Muscle of leg (tissue), 3 donors: ENCODE measurements at regions not wholly inside any gene's neighbourhood (a gene's known extent, or its start where the extent isn't known, plus 50 kb on each side); places are given as distances from the start of the nearest gene placed in this dataset.

Experiments used
- DNase-seq: peaks from one replicate; pipeline ENCODE4 v3.0.0; 2013
- H3K27ac ChIP-seq: one replicate; pipeline ENCODE4 v1.5.1; 2013; ENCODE audit warnings: mild to moderate bottlenecking, low read length, control low read depth
- H3K27me3 ChIP-seq: one replicate; pipeline ENCODE4 v1.6.1; 2013; ENCODE audit warnings: low read length; ENCODE audit not compliant: control insufficient read depth, insufficient read depth
- H3K36me3 ChIP-seq: one replicate; pipeline ENCODE4 v1.6.1; 2013; ENCODE audit warnings: low read length; ENCODE audit not compliant: control insufficient read depth, insufficient read depth
- H3K4me1 ChIP-seq: one replicate; pipeline ENCODE4 v1.6.1; 2013; ENCODE audit warnings: low read length; ENCODE audit not compliant: control insufficient read depth, insufficient read depth
- H3K4me3 ChIP-seq: one replicate; pipeline ENCODE4 v1.5.1; 2013; ENCODE audit warnings: low read length, control low read depth
- H3K9me3 ChIP-seq: replicated peaks from 2 replicates; pipeline ENCODE4 v1.6.1; 2013; ENCODE audit warnings: low read depth, low read length; ENCODE audit not compliant: control insufficient read depth
- WGBS: methylation state at CpG from one replicate; pipeline ENCODE4 v1.1.5; 2013; ENCODE audit warnings: missing lambda C conversion rate; ENCODE audit not compliant: insufficient coverage; 5-methylcytosine and 5-hydroxymethylcytosine counted together

DNA sequence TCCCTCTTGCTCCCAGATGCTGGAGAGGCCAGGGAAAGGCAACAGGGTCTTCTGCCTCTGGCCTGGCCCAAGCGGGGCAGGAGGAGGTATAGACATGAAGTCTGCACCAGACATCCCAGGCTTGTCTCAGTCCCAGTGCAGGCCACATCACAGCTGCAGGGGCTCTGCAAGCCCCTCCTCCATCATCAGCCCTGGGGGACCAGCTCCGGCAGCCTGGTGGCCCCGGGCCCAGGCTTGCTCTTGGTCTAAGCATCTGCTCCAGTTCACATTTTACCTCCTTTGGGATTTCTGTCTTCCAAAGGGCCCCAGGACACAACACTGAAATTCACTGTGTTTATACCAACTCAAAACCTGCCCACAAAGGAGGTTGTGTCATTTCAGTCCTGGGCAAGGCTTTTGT lies 359.4 kb downstream of the ZNF536 start:
- WGBS: 30% methylated on average over 3 of the region's 3 CpGs
- no peak overlapping the region for H3K4me3 ChIP-seq

DNA sequence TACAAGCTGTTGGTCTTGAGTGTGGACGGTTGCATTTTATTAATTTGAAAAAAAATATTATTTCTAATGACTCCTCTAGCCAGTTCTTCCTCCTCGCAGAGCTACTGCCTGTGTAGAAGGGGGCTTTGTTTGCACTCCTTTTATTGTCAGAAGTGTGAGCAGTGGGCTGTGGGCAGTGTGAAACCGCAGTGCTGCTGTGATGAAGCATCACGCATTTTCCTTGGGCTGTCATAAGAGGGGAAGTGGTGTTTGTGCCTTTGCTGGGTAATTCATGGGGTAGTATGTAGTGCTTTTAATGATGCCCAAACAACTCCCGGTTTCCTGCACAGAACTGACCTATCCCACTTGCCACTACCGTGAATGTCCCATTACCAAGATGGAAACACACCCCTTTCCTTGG lies 357.3 kb downstream of the ZNF536 start:
- H3K4me3 ChIP-seq: no peak overlapping the region
- no peaks in the 10 kb centered on the region for H3K36me3 ChIP-seq
- H3K27ac ChIP-seq: no peak overlapping the region
- no peak for DNase-seq
- H3K4me1 ChIP-seq: peaks cover 8% of the 10 kb centered on the region
- peaks cover 1% of the 10 kb centered on the region for H3K27me3 ChIP-seq
- WGBS: no CpG with 5 or more reads among the region's 6 CpGs
- no peaks in the 10 kb centered on the region for H3K9me3 ChIP-seq

More for the DNA sequence above, 359.4 kb downstream of the ZNF536 start:
- H3K36me3 ChIP-seq: no peaks in the 10 kb centered on the region
- H3K27me3 ChIP-seq: no peaks in the 10 kb centered on the region
- DNase-seq: peak; percentile 71
- peaks cover 15% of the 10 kb centered on the region for H3K4me1 ChIP-seq
- H3K27ac ChIP-seq: no peak overlapping the region
- no peaks in the 10 kb centered on the region for H3K9me3 ChIP-seq

DNA sequence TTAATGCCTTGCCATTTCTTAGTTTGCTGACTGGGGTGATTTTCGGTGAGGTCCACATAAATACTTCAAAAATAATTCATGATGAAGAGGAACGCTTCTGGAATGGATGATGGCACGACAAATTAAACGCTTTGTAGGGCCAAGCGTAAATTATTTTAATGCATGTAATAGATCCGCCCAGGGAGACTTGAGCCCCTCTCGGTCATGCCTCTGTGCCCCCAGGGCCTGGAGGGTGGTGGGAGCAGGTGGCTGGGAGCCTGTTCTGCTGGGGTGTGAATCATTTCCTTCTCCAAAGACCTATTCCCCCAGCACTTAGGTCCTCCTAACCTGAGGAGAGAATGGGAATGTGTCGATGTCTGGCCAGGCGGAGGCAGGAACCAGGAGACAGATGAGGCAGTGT lies 350.6 kb downstream of the ZNF536 start:
- H3K27ac ChIP-seq: no peak overlapping the region
- H3K36me3 ChIP-seq: no peaks in the 10 kb centered on the region
- H3K4me1 ChIP-seq: peaks cover 25% of the 10 kb centered on the region
- no peak overlapping the region for H3K4me3 ChIP-seq
- no CpG with 5 or more reads among the region's 9 CpGs for WGBS
- H3K9me3 ChIP-seq: no peaks in the 10 kb centered on the region
- DNase-seq: no peak
- H3K27me3 ChIP-seq: peaks cover 2% of the 10 kb centered on the region

DNA sequence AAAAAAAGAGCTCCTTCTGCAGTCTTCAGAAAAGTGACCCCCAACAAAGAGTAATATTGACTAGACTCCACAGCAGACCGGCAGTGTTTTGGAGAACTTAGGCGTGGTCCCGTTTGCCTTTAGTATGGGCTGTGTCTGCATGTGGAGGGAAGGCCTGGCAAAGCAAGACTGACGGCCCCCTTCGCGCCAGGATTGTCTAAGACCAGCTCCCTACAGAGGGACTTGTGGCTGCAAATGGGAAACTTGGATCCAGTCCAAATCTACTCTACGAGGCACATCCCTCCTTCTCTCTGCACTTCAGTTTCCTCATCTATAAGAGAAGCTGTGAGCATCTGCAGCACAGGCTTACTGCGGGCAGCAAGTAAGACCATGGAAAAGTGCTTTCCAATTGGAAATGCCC lies 350.0 kb downstream of the ZNF536 start:
- WGBS: 63% methylated on average over 2 of the region's 8 CpGs

DNA sequence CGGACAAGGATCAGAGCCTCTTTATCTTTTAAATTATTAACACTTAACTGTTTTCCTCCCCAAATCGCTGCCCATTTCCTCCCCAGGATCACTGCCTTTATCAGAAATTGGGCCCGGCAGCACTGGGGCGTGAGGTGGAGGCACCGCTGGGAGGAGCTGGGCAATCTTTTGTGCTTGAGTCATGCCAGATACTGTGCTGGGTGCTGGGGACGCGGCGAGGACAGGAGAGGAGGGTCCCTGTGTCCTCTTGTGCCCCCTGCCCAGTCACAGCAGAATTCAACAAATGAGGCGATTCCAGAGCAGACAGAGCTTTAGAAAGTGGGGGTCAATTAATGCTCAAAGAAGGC lies 347.8 kb downstream of the ZNF536 start:
- peaks cover 2% of the 10 kb centered on the region for H3K27me3 ChIP-seq
- no peaks in the 10 kb centered on the region for H3K9me3 ChIP-seq
- 65% methylated on average over 4 of the region's 9 CpGs for whole genome bisulfite sequencing
- peaks cover 32% of the 10 kb centered on the region for H3K4me1 ChIP-seq
- H3K36me3 ChIP-seq: no peaks in the 10 kb centered on the region
- DNase-seq: no peak
- peak overlapping the region; percentile 65 for H3K27ac ChIP-seq
- H3K4me3 ChIP-seq: peak overlapping the region; percentile 70

More for the DNA sequence above, 350.0 kb downstream of the ZNF536 start:
- no peak for DNase-seq
- no peak overlapping the region for H3K4me3 ChIP-seq
- H3K27me3 ChIP-seq: peaks cover 2% of the 10 kb centered on the region
- H3K9me3 ChIP-seq: no peaks in the 10 kb centered on the region
- H3K4me1 ChIP-seq: peaks cover 30% of the 10 kb centered on the region
- no peaks in the 10 kb centered on the region for H3K36me3 ChIP-seq
- H3K27ac ChIP-seq: no peak overlapping the region

DNA sequence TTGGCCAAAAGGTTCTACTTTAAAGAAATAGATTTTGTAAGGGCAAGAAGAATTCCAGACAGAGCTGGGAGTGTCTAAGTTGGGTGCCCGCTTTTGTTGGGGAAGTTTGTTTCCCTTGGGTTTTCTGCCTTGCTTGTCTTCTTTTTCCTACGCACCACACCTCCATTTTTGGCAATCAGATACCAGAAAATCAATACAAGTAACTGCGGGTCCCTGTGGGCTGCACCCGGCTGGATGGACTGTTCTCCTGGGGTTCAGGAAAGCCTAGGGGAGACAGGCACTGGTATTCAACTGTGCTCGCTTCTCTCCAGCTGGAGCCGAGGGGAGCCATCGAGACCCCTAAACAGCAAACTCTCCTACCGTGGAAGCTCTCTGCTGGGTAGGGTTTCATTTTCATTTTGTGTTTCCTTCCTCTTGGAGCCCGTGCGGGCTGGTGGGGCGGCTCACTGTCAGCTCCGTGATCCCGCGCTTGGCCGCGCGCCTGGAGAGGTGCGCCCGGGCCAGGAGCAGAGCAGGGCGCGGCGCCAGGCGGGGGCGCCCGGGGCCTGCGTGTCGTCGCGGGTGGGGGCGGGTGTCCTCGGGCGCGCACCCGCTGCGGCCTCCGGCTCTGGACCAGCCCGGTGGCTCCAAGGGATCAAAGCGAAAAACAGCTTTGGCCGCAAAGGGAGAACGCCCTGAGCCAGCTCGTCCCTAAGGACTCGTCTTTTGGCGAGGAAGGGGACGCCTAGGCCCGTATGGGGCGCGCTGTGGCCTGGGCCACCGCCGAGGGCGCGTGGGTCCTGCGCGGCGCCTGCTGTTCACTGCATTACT lies 347.2 kb downstream of the ZNF536 start:
- Histone ChIP-seq H3K27me3 (peaks cover under 1% of the 10 kb centered on the region), H3K9me3 (no peaks in the 10 kb centered on the region), H3K4me3 (peak overlapping the region; percentile 70), H3K4me1 (peaks cover 32% of the 10 kb centered on the region), H3K27ac (peak overlapping the region; percentile 79), H3K36me3 (no peaks in the 10 kb centered on the region)
- peak; percentile 81 for DNase-seq
- under 1% methylated on average over 42 of the region's 54 CpGs for WGBS

DNA sequence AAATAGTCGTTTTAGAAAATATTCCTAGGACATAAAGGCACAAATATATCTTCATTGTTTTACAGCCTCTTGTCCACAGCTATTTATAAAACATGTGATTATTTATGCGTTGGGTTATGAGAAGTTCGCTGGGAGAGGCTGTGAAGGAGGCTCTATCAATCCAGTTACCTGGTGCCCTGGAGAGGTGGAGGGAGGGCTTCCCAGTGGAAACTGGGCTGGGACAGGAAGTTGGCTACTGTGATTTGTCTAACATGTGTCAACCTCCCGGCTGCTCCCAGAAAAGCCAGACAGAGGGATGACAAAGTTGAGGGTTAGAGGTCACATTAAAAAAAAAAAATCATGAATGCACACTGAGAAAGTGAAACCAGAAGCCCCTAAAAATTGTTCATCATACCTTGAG lies 346.5 kb downstream of the ZNF536 start:
- peak; percentile 42 for DNase-seq
- WGBS: 33% methylated on average over 1 of the region's 4 CpGs
- peaks cover 32% of the 10 kb centered on the region for H3K4me1 ChIP-seq
- H3K27me3 ChIP-seq: no peaks in the 10 kb centered on the region
- H3K9me3 ChIP-seq: no peaks in the 10 kb centered on the region
- H3K4me3 ChIP-seq: peak overlapping the region; percentile 70
- H3K27ac ChIP-seq: peak overlapping the region; percentile 48
- no peaks in the 10 kb centered on the region for H3K36me3 ChIP-seq

DNA sequence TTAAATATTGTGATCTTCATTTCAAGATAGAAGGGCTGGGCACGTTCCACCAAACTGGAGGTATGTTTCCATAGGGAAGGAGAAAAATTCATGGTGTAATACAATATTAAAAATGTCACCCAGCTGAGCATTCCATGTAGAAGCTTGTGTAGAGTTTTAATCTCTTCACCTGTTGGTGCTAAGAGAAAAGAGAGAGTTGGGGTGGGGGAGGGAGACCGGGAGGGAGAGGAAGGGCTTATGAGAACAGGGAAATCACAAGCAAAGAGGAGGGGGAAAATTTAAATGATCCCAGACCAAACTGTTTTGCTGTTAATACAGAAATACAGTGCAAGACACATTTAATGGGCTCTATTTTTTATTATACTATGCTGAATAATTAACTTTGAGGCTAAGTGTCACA lies 345.8 kb downstream of the ZNF536 start:
- DNase-seq: no peak
- Histone ChIP-seq H3K36me3 (no peaks in the 10 kb centered on the region), H3K9me3 (no peaks in the 10 kb centered on the region), H3K27ac (no peak overlapping the region), H3K4me1 (peaks cover 31% of the 10 kb centered on the region), H3K27me3 (no peaks in the 10 kb centered on the region), H3K4me3 (no peak overlapping the region)
- no CpG with 5 or more reads among the region's 2 CpGs for WGBS

DNA sequence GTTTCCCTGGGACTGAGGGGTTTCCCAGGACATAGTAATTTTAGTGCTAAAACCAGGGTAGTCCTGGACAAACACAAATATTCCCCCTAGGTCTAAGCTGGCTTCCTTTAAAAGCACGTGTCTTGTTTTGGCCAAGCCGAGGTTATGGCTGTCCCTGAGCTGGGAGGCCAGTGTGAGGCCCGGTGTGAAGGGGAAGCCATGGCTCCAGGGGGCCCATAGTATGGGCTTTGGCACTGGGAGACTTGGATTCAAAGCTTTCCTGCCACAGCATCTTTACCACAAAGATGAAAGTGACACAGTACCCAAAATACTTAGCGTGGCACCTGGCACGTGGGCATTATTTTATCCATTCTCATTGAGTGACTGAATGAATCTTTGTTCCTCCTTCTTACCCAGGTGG lies 345.2 kb downstream of the ZNF536 start:
- H3K4me1 ChIP-seq: peaks cover 27% of the 10 kb centered on the region
- H3K9me3 ChIP-seq: no peaks in the 10 kb centered on the region
- H3K4me3 ChIP-seq: no peak overlapping the region
- no peaks in the 10 kb centered on the region for H3K27me3 ChIP-seq
- WGBS: 32% methylated on average over 3 of the region's 5 CpGs
- no peaks in the 10 kb centered on the region for H3K36me3 ChIP-seq
- no peak for DNase-seq
- H3K27ac ChIP-seq: no peak overlapping the region

DNA sequence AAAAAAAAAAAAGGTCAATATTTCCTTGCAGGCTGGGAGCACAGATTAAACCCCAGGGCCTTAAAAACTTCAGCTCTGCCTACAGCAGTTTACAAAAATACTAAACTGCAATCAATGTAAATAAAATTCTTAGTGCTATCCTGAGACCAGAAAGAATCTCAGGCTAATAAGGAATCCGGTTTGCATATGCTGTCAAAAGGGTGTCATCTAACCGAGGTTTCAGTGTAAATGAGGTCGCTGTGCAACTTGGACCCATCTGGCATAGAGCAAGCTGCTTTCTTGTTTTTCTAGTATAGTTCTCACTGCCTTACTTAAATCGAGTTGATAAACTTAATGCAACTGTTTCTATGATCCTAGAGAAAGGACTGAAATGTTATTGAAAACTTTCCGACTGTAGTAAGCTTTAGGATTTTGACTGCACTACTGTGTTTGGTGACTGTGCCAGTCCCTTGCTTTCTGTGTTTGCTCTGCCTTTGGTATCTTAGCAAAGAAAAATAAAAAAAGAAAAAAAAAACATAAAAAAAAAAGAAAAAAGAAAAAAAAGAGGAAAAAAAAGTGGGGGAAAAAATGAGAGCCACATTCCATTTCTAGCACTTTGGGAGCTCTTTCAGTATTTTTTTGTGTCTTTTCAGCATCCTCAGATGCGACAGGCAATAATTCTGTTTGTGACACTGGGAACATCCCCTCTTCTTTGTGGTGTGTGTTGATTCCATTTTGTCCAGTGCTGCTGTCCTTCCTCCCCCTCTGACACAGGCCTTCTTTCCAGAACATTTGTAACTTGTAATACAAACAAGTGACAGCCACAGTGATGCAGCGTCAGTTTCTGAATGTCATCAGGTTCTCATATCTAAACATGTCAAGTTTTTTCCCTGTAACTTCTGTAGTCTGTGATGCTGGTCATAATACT lies 340.5 kb downstream of the ZNF536 start:
- 24% methylated on average over 3 of the region's 7 CpGs for WGBS
- peaks cover 21% of the 10 kb centered on the region for H3K4me1 ChIP-seq
- no peak overlapping the region for H3K4me3 ChIP-seq
- H3K27ac ChIP-seq: peak overlapping the region; percentile 53
- no peaks in the 10 kb centered on the region for H3K36me3 ChIP-seq
- peaks cover 5% of the 10 kb centered on the region for H3K27me3 ChIP-seq
- DNase-seq: peak; percentile 26
- no peaks in the 10 kb centered on the region for H3K9me3 ChIP-seq
